ENCODE measurements at regions not wholly inside any gene's neighbourhood (a gene's known extent, or its start where the extent isn't known, plus 50 kb on each side); places are given as distances from the start of the nearest gene placed in this dataset.

DNA sequence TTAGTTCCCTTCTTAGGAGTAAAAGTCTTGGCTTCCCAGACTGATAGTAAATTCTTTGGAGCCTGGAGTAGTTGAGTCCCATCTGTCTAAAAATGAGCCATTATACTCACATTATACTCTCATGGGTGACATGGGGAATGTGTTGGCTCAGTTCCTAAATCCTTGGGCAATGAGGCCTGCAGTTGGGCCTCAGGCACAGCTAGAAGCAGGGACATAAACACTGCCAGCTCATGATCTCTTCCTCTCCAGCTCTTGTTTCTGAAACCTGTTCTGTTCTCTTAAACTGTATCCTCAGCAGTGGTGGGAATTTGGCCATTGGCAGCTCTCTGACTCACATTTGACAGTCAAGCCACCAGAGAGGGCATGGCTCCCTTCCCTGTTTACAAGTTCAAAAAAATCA lies 212.5 kb downstream of the SPATA18 start:
- intact Hi-C loops (cut with DNase I): no loop called here
- no peak for DNase-seq (ENCODE audit: low spot score)
- ATAC-seq: no peak

DNA sequence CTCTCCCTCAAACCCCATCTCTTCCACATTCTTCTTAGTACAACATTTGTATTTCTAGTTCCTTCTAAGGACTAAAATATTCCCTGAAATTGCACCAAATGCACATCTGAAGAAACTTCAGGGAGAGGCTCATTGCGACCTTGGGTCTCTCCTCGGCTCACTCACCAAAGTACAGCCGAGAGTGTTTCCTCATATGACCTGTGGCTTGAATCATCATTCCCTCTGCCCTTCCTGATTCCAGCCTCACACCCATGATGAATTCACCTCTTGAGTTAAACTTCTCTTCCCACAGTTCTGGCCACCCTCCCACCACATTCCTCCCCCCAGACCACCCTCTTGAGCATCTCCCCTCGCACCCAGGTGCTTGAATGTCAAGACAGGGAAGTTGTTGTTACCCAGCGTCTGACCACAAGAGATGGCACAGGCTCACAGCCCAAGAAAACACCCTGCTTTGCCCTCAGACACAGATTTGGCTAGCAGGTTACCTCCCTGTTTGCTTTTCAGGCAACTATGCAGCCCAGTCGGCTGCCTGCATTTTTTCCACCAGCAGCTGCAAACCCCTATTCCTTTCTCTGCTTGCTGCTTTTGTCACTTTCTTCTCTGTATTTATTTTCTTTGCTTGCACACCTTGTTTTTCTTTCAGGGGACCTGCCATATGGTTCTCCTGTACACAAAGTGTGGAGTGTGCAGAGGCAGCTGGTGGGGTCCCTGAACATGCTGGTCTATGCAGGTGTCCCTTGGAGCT lies 214.8 kb downstream of the SPATA18 start:
- no peak for DNase-seq (ENCODE audit: low spot score)
- intact Hi-C loops (cut with DNase I): no loop called here

DNA sequence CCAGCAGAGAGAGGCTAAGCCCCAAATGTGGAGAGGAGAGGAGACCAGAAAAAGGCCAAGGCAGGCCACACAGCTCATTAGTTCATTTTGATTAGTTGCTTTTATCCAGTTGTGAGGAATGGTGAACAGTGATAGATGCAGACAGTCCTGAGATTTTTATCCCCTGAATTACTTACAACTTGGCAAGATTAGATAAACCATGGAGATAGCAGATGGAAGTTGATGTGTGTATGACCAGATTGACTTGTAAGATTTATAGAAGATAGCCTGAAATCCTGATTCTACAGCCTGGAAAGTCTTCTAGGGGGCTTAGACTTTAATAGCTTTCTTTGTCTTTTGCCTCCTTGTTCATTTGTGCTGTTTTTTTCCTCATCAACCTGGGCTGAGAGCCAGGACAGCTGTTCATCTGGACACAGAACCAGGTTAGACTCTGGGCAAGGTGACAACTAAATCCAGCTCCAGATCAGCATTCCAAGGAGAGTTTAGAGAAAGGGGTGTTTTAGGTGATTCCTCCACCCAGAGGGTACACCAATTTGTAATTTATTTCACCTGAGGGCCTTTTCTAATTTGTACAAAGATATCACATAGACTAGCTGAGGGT lies 215.5 kb downstream of the SPATA18 start:
- intact Hi-C loops (cut with DNase I): no loop called here
- DNase-seq (ENCODE audit: low spot score): no peak
- ATAC-seq: peak; percentile 52

More for the DNA sequence above, 214.8 kb downstream of the SPATA18 start:
- ATAC-seq: peak; percentile 68

DNA sequence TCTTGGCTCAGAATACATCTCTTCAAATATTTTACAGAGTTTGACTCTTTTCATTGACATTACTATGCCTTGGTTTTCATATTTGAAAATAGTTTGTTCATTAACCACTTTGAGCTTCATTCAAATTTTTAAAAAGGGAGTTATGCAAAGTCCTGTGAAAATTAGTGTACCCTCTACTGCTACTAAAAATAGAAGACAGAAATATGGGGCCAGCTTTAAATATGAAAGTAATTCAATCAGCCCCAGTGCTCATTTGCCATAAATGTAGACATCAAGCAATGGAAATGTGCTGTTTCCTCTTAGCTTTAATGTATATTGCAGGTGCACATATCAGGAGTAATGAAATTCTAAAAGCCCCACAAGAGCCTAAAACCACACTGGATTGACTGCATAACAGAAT lies 218.7 kb downstream of the SPATA18 start:
- no peak for DNase-seq (ENCODE audit: low spot score)
- intact Hi-C loops (cut with DNase I): no loop called here
- no peak for ATAC-seq

DNA sequence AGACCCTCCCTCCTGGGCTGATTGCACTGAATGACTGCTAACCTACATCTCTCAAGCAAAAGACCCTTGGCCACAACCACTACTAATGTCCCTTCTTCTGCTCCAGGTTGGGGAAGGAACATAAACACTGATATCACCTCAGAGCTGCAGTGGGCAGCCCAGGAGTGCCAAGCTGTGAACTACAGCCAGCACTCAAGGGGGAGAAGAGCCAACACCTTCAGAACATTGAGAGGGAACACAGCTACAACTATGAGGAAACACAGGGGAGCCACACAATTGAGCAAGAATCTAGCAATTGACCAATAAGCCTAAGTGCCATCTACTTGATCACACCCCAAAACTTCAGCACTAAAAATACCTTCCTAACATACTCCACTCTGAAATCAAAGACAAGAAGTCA lies 222.8 kb downstream of the SPATA18 start:
- intact Hi-C loops (cut with DNase I): no loop called here
- no peak for ATAC-seq

DNA sequence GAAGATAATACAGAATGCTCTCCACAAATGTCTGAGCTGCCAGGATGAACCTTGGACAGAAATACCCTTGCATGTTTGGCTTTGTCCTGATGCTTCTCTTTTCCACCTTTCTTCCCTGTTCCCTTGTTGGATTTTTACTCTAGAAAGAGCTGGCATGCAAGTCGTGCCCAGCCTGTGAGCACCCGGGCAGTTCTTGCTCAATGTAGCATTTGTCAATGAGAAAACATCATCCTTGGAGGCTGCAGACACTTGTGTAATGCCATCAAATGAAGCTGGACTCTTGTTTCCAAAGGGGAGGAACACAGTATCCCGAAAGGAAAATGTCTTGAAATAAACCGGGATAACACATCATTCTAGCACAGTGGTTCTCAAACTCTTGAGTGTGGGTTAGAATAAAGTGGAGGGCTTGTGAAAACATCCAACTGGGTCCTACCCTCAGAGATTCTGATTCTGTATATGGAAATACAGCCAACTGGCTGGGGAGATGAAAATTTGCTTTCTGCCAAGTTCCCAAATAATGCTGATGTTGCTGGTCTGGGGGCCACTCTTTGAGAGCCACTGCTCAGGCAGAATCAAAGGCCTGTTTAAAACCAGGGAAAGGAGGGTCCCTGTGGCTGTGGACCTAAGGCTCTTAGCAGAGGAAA lies 237.2 kb downstream of the SPATA18 start:
- DNase-seq (ENCODE audit: low spot score) (no peak), ATAC-seq (no peak)
- intact Hi-C loops (cut with DNase I): no loop called here

More for the DNA sequence above, 222.8 kb downstream of the SPATA18 start:
- no peak for DNase-seq (ENCODE audit: low spot score)

DNA sequence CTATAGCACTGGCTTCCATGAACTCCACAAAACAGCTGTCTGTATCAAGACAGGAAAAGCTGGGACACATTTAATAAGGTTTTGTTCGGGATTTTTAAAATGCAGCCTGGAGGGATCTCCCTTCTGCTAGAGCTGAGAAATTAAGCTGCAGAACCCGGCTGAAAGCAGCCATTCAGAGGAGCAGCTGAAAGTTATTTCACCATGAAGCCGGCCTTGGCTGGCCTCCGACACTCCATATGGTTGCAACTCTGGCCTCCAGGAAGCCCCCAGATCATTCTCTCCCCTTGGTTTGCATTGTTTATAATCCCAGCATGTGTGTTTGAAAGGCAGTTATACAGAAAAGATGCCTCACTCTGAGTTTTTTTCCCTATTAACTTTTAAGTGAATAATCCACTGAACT lies 239.4 kb downstream of the SPATA18 start:
- ATAC-seq: no peak
- no peak for DNase-seq (ENCODE audit: low spot score)
- intact Hi-C loops (cut with DNase I): no loop called here

DNA sequence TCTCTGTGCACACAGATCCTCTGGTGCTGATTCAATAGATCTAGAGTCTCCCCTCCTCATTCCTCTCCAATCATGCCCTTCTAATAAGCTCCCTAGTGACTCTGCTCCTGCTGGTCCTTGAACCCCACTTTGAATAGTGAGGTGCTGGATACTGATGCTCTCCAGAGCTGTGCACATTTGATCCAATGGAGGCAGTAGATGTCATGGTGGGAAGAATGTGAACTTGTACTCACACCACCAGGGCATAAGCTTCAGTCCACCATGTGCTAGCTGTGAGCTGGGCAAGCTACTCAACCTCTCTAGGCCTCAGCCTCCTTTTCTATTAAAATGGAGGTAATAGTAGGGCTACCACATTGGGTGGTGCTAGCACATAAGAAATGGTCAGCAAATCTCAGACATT lies 241.1 kb downstream of the SPATA18 start:
- DNase-seq (ENCODE audit: low spot score) (no peak), ATAC-seq (no peak)
- intact Hi-C loops (cut with DNase I): no loop called here

DNA sequence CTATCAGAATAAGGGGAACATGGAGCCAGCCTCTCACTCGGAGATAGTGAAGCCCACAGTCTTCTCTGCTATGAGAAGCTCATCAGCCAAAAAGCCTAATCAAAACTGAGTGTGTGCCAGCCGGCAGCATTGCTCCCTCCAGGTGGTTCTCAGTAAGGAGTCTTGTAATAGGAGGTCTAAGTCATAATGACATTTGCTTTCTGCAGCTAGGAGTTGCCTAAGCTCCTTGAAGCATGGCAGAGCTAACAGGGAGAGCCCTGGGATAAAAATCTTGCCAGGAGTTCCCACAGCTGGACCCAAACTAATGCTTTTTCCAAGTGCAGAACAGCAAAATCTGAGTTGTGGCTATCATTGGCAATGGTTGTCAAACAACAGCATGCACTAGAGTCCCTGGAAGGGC lies 245.2 kb downstream of the SPATA18 start:
- ATAC-seq (no peak), DNase-seq (ENCODE audit: low spot score) (no peak)
- intact Hi-C loops (cut with DNase I): no loop called here

DNA sequence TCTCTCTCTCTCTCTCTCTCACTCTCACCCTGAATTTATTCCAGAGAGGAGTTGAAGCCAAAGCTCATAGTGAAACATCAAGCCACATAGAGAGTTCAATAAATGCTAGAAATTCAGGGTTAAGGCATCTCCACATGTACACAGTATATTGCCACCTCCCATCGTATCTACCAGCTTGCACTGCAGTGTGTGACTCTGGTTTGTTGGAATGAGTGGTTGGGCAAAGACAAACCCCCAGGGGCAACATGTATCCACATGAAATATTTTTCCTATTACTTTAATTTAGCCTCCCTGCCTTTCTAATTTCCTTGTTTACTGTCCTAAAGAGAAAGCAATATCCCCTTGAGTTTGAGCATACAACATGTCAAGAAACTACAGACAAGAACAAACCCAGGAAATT lies 247.3 kb downstream of the SPATA18 start:
- ATAC-seq: no peak
- intact Hi-C loops (cut with DNase I): no loop called here
- DNase-seq (ENCODE audit: low spot score): no peak

DNA sequence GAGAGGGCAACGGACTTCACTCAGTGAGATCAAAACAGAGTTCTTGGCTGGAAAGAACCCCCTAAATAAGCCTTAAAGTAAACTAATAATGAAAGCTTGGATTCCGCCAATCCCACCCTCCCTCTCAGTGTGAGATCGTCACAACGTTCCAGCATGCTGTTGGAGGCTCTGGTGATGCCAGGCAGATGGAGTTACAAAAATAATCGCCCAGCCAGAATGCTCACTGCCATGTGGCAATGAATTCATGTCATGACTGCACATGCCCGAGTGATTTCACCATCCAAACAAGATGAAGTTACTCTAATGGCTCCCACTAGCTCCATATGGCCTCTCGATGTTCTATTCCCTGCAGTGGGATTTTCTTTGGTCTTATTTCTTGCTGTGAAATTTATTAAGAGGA lies 248.0 kb downstream of the SPATA18 start:
- no peak for ATAC-seq
- intact Hi-C loops (cut with DNase I): no loop called here
- no peak for DNase-seq (ENCODE audit: low spot score)

DNA sequence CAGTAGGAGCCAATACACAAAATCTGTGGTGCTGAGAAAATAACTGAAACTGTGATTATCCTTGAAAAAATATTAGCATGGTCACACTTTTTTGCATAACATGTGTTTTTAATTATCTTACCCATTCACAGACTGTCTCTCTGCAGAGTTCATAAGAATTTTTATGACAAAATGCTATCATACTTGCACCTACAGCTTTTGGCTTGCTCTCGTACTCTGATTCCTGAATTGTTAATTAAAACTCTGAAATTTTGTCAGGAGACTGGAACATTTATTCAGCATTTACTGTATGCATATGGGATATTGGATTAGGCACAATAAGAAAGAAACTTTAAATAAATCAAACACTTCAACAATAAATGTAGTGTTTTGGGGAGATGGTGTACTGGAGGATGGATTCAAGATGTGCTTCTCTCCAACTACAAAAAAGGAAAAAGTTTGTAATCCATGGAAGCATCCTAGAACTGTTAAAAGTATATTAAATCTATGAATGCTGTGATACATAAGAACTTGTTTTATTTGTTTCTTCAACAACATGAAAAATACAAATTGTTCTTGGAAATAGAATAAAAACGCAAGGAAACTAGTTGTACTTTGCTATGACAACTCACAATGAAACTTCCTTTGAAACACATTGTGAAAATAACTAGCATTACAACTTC lies 260.5 kb downstream of the SPATA18 start:
- DNase-seq (ENCODE audit: low spot score) (no peak), ATAC-seq (no peak)
- intact Hi-C loops (cut with DNase I): no loop called here

DNA sequence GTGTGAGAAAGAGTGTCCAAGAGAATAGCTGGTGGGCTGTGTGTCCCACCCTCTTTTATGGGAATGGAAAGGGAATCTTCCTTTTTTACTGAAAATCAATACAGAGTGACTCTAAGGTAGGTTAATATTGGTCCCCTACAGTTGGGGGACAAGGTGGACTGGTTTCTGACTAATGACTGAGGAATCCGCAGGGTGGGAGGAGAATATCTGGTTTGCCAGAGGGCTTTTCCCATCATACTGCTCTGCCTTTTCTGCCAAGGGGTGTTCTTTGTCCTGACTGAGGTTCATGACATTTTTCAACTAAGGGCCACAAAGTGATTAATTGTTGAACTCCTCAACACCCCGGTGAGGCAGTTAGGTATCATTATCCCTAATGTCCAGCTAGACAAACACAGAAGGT lies 261.6 kb downstream of the SPATA18 start:
- ATAC-seq: no peak
- no peak for DNase-seq (ENCODE audit: low spot score)
- intact Hi-C loops (cut with DNase I): no loop called here

DNA sequence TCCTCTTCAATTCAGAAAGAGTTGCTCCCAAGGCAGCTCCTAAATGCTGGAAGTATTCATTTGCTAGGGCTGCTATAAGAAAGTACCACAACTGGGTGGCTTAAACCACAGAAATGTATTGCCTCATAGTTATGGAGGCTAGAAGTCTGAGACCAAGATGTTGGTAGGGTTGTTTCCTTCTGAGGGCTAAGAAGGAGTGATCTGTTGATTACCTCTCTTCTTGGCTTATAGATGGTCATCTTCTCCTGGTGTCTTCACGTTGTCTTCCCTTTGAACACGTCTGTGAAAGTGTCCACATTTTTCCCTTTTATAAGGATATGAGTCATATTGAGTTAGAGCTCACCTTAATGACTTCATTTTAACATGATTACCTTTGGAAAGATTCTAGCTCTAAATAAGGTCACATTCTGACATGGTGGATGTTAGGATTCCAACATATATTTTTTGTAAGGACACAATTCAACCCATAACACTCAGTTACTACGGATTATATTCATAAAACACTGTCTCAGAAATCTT lies 266.3 kb downstream of the SPATA18 start:
- intact Hi-C loops (cut with DNase I): no loop called here
- ATAC-seq (no peak), DNase-seq (ENCODE audit: low spot score) (no peak)

DNA sequence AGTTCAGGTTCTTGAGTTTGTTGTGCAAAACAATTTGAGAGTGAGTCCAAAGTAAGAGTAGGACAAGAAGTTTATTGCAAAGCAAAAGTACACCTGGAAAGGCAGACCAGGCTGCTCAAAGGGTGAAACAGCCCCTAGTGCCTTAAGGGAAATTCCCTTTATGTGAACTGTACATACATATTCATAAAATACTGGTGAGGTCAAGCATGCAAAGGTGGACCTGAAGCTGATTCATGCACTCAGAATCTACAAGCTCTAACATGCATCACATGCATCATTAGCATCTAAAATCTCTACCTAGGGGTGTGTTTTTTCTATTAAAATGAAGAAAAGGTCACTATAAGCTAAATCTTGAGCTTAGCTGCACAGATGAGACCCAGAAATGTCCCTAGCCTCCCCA lies 266.9 kb downstream of the SPATA18 start:
- DNase-seq (ENCODE audit: low spot score) (no peak), ATAC-seq (no peak)
- intact Hi-C loops (cut with DNase I): no loop called here

DNA sequence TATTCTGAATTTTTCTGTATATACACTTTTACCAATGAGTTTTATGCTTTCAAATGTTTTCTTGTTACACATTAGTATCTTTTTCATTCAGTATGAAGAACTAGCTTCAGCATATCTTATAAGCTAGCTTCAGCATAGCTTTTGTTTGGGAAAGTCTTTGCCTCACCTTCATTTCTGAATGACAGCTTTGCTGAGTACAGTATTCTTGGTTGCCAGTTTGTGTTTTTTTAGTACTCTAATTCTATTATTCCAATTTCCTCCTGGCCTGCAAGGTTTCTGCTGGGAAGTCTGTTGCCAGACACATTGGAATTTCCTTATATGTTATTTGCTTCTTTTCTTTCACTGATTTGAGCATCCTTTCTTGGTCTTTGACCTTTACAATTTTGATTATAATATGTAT lies 278.8 kb downstream of the SPATA18 start:
- DNase-seq (ENCODE audit: low spot score) (no peak), ATAC-seq (no peak)
- intact Hi-C loops (cut with DNase I): no loop called here

DNA sequence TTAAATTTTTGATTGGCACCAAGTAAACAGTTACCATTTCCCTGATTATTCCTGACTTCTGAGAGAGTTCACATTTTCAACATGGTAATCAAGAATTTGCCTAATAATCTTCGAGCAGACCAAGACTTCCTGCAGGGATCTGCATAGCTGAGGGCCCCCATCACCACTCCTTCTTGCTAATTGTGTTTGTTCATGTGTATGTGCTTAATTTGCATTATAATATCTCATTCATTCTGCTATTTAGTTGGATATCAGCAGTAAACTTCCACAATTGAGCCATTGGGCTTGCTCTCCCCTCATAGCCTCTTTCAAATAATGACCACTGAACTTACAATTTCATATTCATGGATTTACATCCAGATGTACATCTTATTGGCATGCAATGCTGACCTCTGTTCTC lies 292.5 kb downstream of the SPATA18 start:
- intact Hi-C loops (cut with DNase I): no loop called here
- DNase-seq (ENCODE audit: low spot score) (no peak), ATAC-seq (no peak)

DNA sequence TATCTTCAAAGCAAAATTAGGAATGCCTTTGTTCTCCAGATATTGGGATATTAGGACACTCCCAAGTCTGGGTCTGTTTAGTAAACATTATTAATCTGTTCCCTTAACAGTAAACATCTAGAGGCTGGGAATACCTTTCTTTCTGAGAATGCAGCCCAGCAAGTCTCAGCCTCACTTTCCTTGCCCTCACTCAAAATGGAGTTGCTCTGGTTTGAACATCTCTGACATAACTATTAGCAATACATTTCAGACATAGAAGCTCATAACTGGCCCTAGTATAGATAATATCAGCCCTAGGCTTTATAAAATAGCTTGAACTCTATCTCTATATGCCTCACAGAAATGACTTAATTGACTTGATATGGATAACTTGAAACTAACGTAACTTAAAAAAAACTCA lies 299.8 kb downstream of the SPATA18 start:
- DNase-seq (ENCODE audit: low spot score) (no peak), ATAC-seq (no peak)
- intact Hi-C loops (cut with DNase I): no loop called here

DNA sequence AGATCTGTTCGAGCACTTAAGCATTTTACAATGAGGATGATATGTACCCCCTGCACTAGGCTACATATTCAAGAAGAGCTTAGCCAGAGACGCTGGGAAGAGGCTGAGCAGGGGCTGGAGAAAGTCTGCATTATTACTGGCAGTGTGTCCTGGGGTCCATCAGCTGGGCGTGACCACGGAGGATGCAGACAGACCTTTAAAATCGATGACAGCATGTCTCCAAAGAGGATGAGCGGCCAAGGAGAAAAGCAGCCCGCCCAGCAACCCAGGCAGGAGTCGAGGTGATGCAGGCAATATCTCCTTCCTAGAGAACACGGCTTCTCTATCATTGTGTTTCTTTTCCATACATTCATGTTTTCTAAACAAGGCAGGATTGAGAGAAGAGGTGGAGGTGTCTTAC lies 300.7 kb downstream of the USP46 start:
- peak; percentile 7 for ATAC-seq
- no peak for DNase-seq (ENCODE audit: low spot score)
- intact Hi-C loops (cut with DNase I): no loop called here

DNA sequence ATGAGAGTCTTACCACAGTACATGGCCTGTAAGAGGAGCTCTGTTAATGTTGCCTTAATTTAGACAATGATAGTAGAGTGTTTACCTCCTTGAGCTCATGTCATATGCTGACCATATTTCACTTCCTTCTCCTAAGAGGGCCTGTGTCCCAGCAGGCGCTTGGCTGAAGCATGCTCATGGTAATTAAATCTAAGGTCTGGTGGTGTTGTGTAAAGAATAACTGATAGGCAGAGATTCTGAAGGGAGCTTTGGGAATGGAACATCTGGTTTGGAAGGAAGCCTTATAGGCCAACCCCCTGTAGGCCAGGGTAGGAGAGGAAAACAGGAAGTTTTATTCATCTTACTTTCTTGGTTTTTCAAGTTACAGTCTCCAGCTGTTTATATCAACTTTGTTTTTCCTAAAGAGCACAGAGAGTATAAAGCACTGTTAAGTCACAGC lies 300.2 kb downstream of the USP46 start:
- ATAC-seq: peak; percentile 89
- no peak for DNase-seq (ENCODE audit: low spot score)
- intact Hi-C loops (cut with DNase I): no loop called here

All from sciatic nerve (tissue), 2 donors.